Stomach (tissue), 8 donors: ENCODE measurements at regions not wholly inside any gene's neighbourhood (a gene's known extent, or its start where the extent isn't known, plus 50 kb on each side); places are given as distances from the start of the nearest gene placed in this dataset.

Source experiments
- DNase-seq, 2 donors: peaks; one replicate each; pipeline versions ENCODE4 v3.0.0 to v3.0.0-alpha.2; 2013 to 2019
- H3K27ac ChIP-seq, 5 donors: fragments of 200-600 bp in 4 of 5; sonication (generic) in 4 of 5; one replicate each; pipeline ENCODE4 v1.5.1; 2013 to 2019; ENCODE audit warnings: mild to moderate bottlenecking in 1 of 5, moderate library complexity in 1 of 5
- H3K27me3 ChIP-seq, 3 donors: fragments of 200-600 bp; sonication (generic); one replicate each; pipeline ENCODE4 v1.5.1; 2017 to 2019; ENCODE audit warnings: mixed run types in 1 of 3
- H3K36me3 ChIP-seq, 4 donors: fragments of 200-600 bp; sonication (generic); 1 replicate in 3 of 4; 2 replicates in 1 of 4; pipeline ENCODE4 v1.5.1; 2016 to 2019
- H3K4me1 ChIP-seq, 4 donors: fragments of 200-600 bp; sonication (generic); one replicate each; pipeline ENCODE4 v1.5.1; 2016 to 2019
- H3K4me3 ChIP-seq, 4 donors: fragments of 200-600 bp; sonication (generic) in 3 of 4; one replicate each; pipeline ENCODE4 v1.5.1; 2016 to 2019; ENCODE audit warnings: mild to moderate bottlenecking in 1 of 4
- H3K9me3 ChIP-seq, 4 donors: fragments of 200-600 bp; sonication (generic); one replicate each; pipeline ENCODE4 v1.5.1; 2016 to 2019
- EP300 ChIP-seq: sonication (generic); formaldehyde crosslinking; IDR thresholded peaks from one replicate; pipeline ENCODE4 v1.6.1; 2017; ENCODE audit warnings: antibody characterized with exemption
- POLR2A ChIP-seq, 4 donors: fragments of 450-650 bp; IDR thresholded peaks; one replicate each; pipeline ENCODE4 v1.6.1; 2016; ENCODE audit warnings: antibody characterized with exemption in 4 of 4, control low read depth in 2 of 4, mild to moderate bottlenecking in 1 of 4, moderate library complexity in 1 of 4
- POLR2AphosphoS5 ChIP-seq, 3 donors: sonication (generic); formaldehyde crosslinking; IDR thresholded peaks; one replicate each; pipeline ENCODE4 v1.6.1; 2016; ENCODE audit warnings: antibody characterized with exemption in 3 of 3
- WGBS, 5 donors: extraction: QIAGEN DNeasy Blood & Tissue Kit in 3 of 5; methylation state at CpG; one replicate each; pipeline versions ENCODE4 v1.1.5 to v1.1.7; 2013 to 2018; 5-methylcytosine and 5-hydroxymethylcytosine counted together
- intact Hi-C: fragments of 100-400 bp; cut with DNase I; formaldehyde crosslinking; loops from one replicate; pipeline ENCODE4 v1.15.1; 2023; ENCODE audit warnings: low total_unique reads
- TF ChIP-seq, protein P1 (sequence below), 7 experiments: fragments of 450-650 bp in 4 of 7; fragments of 200-600 bp in 3 of 7; sonication (generic) in 3 of 7; IDR thresholded peaks; one replicate each; pipeline ENCODE4 v1.5.1; 2016 to 2019; ENCODE audit warnings: antibody characterized with exemption in 7 of 7, control low read depth in 2 of 7, mild to moderate bottlenecking in 1 of 7
- donor health status: healthy with polysubstance abuse.
- donor health status: Bipolar disorder and iron deficiency.
- donor health status: healthy.

DNA sequence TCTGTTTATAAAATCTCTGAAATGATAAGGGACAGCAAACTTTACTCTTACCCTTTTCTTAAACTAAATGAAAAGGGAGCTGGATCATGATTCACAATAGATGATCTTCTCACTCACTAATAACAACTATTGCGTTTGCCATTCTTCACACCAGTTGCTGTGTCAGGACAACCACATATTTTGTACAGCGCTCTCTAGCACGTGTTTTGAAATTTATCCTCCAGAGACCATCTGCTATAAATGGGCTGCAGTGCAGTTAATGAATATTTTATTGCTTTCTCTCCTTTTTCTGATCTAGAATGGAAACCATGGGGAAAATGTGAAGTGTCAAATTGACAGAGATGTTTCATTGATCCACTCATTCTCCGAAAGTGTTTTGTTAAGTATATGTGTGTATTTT is 258.4 kb upstream of the CCNH start:
- TF ChIP-seq POLR2A (IDR thresholded peaks at IDR 0.05): no peak
- no peak for DNase-seq
- WGBS, 5 donors: 67 to 80% (median 79%) methylated on average over 4 of the region's 4 CpGs
- H3K9me3 ChIP-seq: no peaks in the 10 kb centered on the region
- H3K27me3 ChIP-seq: no peaks in the 10 kb centered on the region
- H3K4me1 ChIP-seq: no peaks in the 10 kb centered on the region
- intact Hi-C loops: no loop called here
- H3K36me3 ChIP-seq: no peaks in the 10 kb centered on the region
- H3K4me3 ChIP-seq: no peak overlapping the region
- no peak overlapping the region for H3K27ac ChIP-seq

- WGBS, 5 donors: 74 to 91% (median 87%) methylated on average over 1 of the region's 1 CpG
- Histone ChIP-seq H3K4me1 (no peaks in the 10 kb centered on the region), H3K4me3 (no peak overlapping the region), H3K27me3 (no peaks in the 10 kb centered on the region), H3K27ac (no peak overlapping the region), H3K9me3 (no peaks in the 10 kb centered on the region), H3K36me3 (no peaks in the 10 kb centered on the region)
- TF ChIP-seq, protein P1, sequence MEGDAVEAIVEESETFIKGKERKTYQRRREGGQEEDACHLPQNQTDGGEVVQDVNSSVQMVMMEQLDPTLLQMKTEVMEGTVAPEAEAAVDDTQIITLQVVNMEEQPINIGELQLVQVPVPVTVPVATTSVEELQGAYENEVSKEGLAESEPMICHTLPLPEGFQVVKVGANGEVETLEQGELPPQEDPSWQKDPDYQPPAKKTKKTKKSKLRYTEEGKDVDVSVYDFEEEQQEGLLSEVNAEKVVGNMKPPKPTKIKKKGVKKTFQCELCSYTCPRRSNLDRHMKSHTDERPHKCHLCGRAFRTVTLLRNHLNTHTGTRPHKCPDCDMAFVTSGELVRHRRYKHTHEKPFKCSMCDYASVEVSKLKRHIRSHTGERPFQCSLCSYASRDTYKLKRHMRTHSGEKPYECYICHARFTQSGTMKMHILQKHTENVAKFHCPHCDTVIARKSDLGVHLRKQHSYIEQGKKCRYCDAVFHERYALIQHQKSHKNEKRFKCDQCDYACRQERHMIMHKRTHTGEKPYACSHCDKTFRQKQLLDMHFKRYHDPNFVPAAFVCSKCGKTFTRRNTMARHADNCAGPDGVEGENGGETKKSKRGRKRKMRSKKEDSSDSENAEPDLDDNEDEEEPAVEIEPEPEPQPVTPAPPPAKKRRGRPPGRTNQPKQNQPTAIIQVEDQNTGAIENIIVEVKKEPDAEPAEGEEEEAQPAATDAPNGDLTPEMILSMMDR (IDR thresholded peaks at IDR 0.05): no peak
- TF ChIP-seq POLR2AphosphoS5 (IDR thresholded peaks at IDR 0.05) (no peak), EP300 (no peak), POLR2A (IDR thresholded peaks at IDR 0.05) (no peak)
- intact Hi-C loops: no loop called here
- no peak for DNase-seq
Measured at GRCh38 chr5:87665166-87665565, 252.4 kb upstream of the CCNH start.

GRCh38 chr5:87661784-87662566 is 249.2 kb upstream of the CCNH start:
- H3K36me3 ChIP-seq: no peaks in the 10 kb centered on the region
- DNase-seq: no peak
- TF ChIP-seq, protein P1 (IDR thresholded peaks at IDR 0.05): no peak
- TF ChIP-seq EP300: no peak
- no peak for TF ChIP-seq POLR2AphosphoS5 (IDR thresholded peaks at IDR 0.05)
- TF ChIP-seq POLR2A (IDR thresholded peaks at IDR 0.05): no peak
- H3K9me3 ChIP-seq: no peaks in the 10 kb centered on the region
- H3K4me1 ChIP-seq: no peaks in the 10 kb centered on the region
- intact Hi-C loops: no loop called here
- 64 to 78% (median 69%) methylated on average over 2 of the region's 2 CpGs for WGBS, 5 donors
- no peak overlapping the region for H3K27ac ChIP-seq
- no peak overlapping the region for H3K4me3 ChIP-seq
- H3K27me3 ChIP-seq: no peaks in the 10 kb centered on the region

- WGBS, 5 donors: 80 to 92% (median 89%) methylated on average over 2 of the region's 2 CpGs
- intact Hi-C loops: no loop called here
- TF ChIP-seq POLR2A (IDR thresholded peaks at IDR 0.05) (no peak), EP300 (no peak), POLR2AphosphoS5 (IDR thresholded peaks at IDR 0.05) (no peak)
- TF ChIP-seq, protein P1 (IDR thresholded peaks at IDR 0.05): no peak
Measured at GRCh38 chr5:87653242-87653641, 240.5 kb upstream of the CCNH start.

DNA sequence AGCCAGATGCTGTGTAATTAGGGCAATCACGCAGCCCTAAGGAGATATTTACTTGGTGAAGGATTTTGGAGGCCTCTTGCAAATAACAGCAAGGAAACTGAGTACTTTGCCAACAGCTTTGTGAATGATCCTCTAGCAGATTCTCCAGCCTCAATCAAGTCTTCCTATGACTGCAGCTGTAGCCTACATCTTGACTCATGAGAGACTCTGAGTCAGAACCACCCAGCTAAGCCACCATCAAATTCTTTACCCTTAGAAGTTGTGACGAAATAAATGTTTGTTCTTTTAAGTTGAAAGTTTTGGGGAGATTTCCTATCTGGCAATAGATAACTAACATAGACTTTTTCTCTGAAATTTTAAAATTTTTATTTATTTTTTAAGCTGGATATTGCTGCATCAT is 237.6 kb upstream of the CCNH start:
- Histone ChIP-seq H3K27me3 (no peaks in the 10 kb centered on the region), H3K4me1 (no peaks in the 10 kb centered on the region), H3K27ac (no peak overlapping the region), H3K4me3 (no peak overlapping the region), H3K9me3 (no peaks in the 10 kb centered on the region), H3K36me3 (no peaks in the 10 kb centered on the region)
- TF ChIP-seq POLR2AphosphoS5 (IDR thresholded peaks at IDR 0.05) (no peak), POLR2A (IDR thresholded peaks at IDR 0.05) (no peak), EP300 (no peak)
- TF ChIP-seq, protein P1 (IDR thresholded peaks at IDR 0.05): no peak
- intact Hi-C loops: no loop called here
- DNase-seq: no peak
- WGBS, 5 donors: 36 to 47% (median 44%) methylated on average over 2 of the region's 2 CpGs

More at GRCh38 chr5:87653242-87653641, 240.5 kb upstream of the CCNH start:
- H3K9me3 ChIP-seq: no peaks in the 10 kb centered on the region
- H3K27ac ChIP-seq: no peak overlapping the region
- no peaks in the 10 kb centered on the region for H3K4me1 ChIP-seq
- no peak for DNase-seq
- no peaks in the 10 kb centered on the region for H3K36me3 ChIP-seq
- no peaks in the 10 kb centered on the region for H3K27me3 ChIP-seq
- no peak overlapping the region for H3K4me3 ChIP-seq
